Omental fat pad (tissue), 3 donors: ENCODE measurements at regions not wholly inside any gene's neighbourhood (a gene's known extent, or its start where the extent isn't known, plus 50 kb on each side); places are given as distances from the start of the nearest gene placed in this dataset.
"Not testable (repeated sequence)": the region's sequence is repeated elsewhere in the genome, so short reads cannot be mapped to it uniquely, and the experiment has no call there.

Experiments
- ATAC-seq: fragments of 150-250 bp; one replicate; pipeline ENCODE4 v1.9.1; 2016; ENCODE audit warnings: mild to moderate bottlenecking, moderate library complexity; ENCODE audit not compliant: low FRiP score
- DNase-seq: peaks from one replicate; pipeline ENCODE4 v3.0.0-alpha.2; 2019; ENCODE audit warnings: low spot score
- TF ChIP-seq, protein P1 (sequence below), 3 donors: fragments of 450-650 bp; IDR thresholded peaks; one replicate each; pipeline ENCODE4 v1.5.1; 2016 to 2017; ENCODE audit warnings: antibody characterized with exemption in 3 of 3, mild to moderate bottlenecking in 3 of 3, moderate library complexity in 2 of 3

DNA sequence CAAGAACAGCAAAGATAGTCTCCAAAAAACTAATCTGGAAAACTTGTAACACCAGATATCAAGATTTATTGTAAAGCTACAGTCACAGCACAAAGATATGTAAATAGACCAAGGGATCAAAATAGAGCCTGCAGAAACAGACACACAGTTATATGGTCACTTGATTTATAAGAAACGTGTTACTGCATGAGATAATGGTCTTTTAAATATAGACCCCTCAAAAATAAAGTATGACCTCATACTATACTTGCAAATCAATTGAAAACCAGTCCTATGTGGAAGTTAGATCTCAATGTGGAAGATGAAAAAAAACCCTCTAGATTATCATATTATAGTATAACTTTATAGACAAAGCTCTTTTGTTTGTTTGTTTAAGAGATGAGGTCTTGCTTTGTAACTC lies 247.3 kb upstream of the CNR1 start:
- no peak for ATAC-seq
- DNase-seq = no peak
- TF ChIP-seq, protein P1, sequence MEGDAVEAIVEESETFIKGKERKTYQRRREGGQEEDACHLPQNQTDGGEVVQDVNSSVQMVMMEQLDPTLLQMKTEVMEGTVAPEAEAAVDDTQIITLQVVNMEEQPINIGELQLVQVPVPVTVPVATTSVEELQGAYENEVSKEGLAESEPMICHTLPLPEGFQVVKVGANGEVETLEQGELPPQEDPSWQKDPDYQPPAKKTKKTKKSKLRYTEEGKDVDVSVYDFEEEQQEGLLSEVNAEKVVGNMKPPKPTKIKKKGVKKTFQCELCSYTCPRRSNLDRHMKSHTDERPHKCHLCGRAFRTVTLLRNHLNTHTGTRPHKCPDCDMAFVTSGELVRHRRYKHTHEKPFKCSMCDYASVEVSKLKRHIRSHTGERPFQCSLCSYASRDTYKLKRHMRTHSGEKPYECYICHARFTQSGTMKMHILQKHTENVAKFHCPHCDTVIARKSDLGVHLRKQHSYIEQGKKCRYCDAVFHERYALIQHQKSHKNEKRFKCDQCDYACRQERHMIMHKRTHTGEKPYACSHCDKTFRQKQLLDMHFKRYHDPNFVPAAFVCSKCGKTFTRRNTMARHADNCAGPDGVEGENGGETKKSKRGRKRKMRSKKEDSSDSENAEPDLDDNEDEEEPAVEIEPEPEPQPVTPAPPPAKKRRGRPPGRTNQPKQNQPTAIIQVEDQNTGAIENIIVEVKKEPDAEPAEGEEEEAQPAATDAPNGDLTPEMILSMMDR (IDR thresholded peaks at IDR 0.05) = no peak

DNA sequence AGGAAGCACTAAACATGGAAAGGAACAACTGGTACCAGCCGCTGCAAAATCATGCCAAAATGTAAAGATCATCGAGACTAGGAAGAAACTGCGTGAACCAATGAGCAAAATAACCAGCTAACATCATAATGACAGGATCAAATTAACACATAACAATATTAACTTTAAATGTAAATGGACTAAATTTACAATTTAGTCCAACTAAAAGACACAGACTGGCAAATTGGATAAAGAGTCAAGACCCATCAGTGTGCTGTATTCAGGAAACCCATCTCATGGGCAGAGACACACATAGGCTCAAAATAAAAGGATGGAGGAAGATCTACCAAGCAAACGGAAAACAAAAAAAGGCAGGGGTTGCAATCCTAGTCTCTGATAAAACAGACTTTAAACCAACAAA lies 242.2 kb upstream of the CNR1 start:
- ATAC-seq, DNase-seq: not testable (repeated sequence)

DNA sequence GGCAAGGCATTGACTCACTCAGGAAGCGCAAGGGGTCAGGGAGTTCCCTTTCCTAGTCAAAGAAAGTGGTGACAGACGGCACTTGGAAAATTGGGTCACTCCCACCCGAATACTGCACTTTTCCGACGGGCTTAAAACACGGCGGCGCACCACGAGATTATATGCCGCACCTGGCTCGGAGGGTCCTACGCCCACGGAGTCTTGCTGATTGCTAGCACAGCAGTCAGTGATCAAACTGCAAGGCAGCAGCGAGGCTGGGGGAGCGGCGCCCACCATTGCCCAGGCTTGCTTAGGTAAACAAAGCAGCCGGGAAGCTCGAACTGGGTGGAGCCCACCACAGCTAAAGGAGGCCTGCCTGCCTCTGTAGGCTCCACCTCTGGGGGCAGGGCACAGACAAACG lies 240.5 kb upstream of the CNR1 start:
- ATAC-seq, DNase-seq: not testable (repeated sequence)

DNA sequence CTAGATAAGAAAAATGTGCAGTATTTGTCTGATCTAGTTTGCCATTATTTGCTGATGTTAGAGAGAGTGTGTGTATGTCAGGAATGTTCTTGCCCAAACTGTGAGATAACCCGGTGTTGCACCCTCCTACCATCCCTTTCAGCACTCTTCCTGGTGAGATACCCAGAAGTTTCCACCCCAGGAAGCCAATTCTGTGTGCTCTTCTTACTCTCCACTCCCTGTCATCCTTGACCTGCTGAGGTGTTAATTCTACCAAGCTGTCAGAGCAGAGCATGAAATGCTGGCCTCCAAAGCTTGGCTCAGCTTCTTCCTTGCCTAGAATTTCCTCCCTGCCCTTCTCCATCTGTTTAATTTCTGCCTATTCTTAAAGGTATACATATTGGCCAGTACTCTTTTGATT lies 237.3 kb upstream of the CNR1 start:
- TF ChIP-seq, protein P1 (IDR thresholded peaks at IDR 0.05) = no peak
- ATAC-seq (peak; percentile 90), DNase-seq (no peak)

DNA sequence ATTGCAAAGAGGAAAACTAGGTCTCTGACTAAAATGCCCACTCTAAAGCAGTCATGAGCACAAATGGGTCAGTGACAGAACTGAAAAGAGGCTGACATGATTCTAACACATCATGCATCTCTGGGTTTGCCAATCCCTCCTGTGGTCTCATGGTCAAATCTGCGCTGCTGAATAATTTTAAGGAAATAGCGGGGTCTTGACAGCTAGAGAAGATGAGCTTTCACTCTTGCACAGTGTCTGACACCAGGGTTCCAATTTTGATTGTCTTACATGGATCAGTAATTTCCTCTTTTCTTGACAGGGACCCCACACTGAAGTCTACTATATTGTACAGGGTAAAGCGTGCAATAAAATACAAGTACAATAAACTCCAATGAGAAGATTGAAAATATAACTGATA lies 236.8 kb upstream of the CNR1 start:
- DNase-seq = no peak
- TF ChIP-seq, protein P1 (IDR thresholded peaks at IDR 0.05) = no peak
- no peak for ATAC-seq

DNA sequence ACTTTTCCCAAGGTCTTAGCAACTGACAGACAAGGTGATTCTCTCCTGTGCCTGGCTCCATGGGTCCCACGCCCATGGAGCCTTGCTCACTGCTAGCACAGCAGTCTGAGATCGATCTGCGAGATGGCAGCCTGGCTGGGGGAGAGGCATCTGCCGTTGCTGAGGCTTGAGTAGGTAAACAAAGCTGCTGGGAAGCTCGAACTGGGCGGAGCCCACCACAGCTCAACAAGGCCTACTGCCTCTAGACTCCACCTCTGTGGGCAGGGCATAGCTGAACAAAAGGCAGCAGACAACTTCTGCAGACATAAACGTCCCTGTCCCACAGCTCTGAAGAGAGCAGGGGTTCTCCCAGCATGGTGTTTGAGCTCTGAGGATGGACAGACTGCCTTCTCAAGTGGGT lies 224.9 kb upstream of the CNR1 start:
- DNase-seq, ATAC-seq: not testable (repeated sequence)

DNA sequence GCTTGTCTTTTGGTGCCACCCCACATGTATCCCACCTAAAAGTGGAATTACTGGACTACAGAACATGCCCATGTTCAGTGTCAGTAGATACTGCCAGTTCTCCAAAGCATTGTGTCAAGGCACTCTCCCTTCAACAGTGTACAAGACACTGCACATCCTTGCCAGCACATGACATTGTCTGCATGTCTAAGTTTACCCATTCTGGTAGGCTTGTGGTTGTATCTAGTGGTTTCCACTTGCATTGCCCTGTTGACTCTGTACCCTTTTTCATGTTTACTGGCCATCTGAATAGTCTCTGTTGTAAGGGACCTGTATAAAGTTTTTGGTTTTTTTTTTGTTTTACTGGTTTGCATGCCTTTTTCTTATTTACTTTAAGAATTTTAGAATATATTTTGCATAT lies 222.4 kb upstream of the CNR1 start:
- DNase-seq (no peak), ATAC-seq (no peak)
- TF ChIP-seq, protein P1 (IDR thresholded peaks at IDR 0.05) = no peak

DNA sequence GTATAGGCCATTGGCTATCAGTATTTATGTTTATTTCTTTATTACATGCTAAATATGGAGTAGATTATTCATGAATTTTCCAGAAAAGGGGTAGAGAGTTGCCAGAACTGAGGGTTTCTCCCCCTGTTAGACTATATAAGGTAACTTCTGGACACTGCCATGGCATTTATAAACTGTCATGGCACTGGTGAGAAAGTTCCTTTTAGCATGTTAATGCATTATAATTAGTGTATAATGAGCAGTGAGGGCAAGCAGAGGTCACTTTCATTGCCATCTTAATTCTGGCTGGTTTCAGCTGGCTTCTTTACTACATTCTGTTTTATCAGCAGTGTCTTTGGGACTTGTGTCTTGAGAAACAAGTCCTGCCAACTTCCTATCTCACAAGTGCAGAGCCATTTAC lies 220.0 kb upstream of the CNR1 start:
- ATAC-seq (no peak), DNase-seq (no peak)
- TF ChIP-seq, protein P1 (IDR thresholded peaks at IDR 0.05) = no peak

DNA sequence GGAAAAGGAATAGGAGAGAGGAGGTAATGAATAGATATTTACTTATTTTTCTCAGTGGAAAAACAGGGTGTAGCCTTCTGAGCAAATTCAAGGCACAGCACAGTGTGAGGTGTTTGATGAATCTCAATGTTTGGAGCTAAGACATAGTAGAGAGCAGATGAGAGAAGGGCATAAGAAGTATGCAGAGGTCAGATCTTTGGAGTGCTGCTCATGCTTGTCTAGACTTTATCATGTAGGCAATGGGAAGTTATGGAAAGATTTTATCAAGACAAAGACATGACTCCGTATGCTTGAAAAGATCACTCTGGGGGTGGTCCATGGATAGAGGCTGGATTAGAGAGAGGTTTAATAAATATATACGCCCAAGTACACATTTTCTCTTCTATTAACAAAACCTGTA lies 217.0 kb upstream of the CNR1 start:
- TF ChIP-seq, protein P1 (IDR thresholded peaks at IDR 0.05) = no peak
- ATAC-seq (no peak), DNase-seq (no peak)
